SJCRH30 (cell line): ENCODE measurements at regions not wholly inside any gene's neighbourhood (a gene's known extent, or its start where the extent isn't known, plus 50 kb on each side); places are given as distances from the start of the nearest gene placed in this dataset.
"Not testable (repeated sequence)": the region's sequence is repeated elsewhere in the genome, so short reads cannot be mapped to it uniquely, and the experiment has no call there.

Experiments
- DNase-seq, 2 experiments: peaks; one replicate each; pipeline ENCODE4 v3.0.0-alpha.2; 2015 to 2020
- H3K27ac ChIP-seq: fragments of 250-450 bp; sonication (Bioruptor Pico); 2 replicates; pipeline ENCODE4 v1.5.1; 2020; ENCODE audit warnings: mild to moderate bottlenecking, moderate library complexity
- H3K27me3 ChIP-seq: fragments of 250-450 bp; sonication (Bioruptor Pico); 2 replicates; pipeline ENCODE4 v1.5.1; 2020; ENCODE audit warnings: mild to moderate bottlenecking, moderate library complexity
- H3K36me3 ChIP-seq: fragments of 250-450 bp; sonication (Bioruptor Pico); 2 replicates; pipeline ENCODE4 v1.5.1; 2020; ENCODE audit warnings: mild to moderate bottlenecking, moderate library complexity
- H3K4me1 ChIP-seq: fragments of 250-450 bp; sonication (Bioruptor Pico); 2 replicates; pipeline ENCODE4 v1.5.1; 2020; ENCODE audit warnings: mild to moderate bottlenecking, moderate library complexity
- H3K4me3 ChIP-seq: fragments of 250-450 bp; sonication (Bioruptor Pico); 2 replicates; pipeline ENCODE4 v1.5.1; 2020; ENCODE audit warnings: mild to moderate bottlenecking, moderate library complexity
- H3K9me3 ChIP-seq: fragments of 250-450 bp; sonication (Bioruptor Pico); replicated peaks from 2 replicates; pipeline ENCODE4 v1.5.1; 2020; ENCODE audit warnings: mild to moderate bottlenecking, moderate library complexity

- H3K9me3 ChIP-seq, H3K27ac ChIP-seq, H3K4me1 ChIP-seq, H3K4me3 ChIP-seq, DNase-seq, H3K27me3 ChIP-seq, H3K36me3 ChIP-seq: not testable (repeated sequence)
These were observed 293.1 kb upstream of the NOX3 start for GRCh38 chr6:155748778-155749177.

DNA sequence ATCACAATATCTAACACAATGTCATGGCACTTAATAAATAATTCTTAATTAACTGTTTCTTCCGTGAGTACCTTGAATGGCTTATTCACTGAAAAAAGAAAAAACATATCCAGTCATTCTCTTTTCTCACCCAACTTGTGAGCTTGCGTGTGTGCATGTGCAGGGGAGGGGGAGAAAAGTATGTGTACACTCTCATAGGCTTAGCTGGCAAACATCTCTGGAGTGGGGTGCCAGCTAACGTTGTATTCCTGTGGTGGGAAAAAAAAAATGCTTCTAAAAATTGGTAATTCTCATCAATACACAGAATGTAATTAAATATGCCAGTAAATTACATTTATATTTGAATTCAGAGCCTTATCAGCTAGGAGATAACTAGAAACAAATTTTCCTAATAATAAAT is 291.9 kb upstream of the NOX3 start:
- Histone ChIP-seq H3K27ac (no peak overlapping the region), H3K36me3 (no peaks in the 10 kb centered on the region), H3K4me1 (no peaks in the 10 kb centered on the region), H3K4me3 (no peak overlapping the region), H3K27me3 (no peaks in the 10 kb centered on the region), H3K9me3 (no peaks in the 10 kb centered on the region)
- DNase-seq: no peak

DNA sequence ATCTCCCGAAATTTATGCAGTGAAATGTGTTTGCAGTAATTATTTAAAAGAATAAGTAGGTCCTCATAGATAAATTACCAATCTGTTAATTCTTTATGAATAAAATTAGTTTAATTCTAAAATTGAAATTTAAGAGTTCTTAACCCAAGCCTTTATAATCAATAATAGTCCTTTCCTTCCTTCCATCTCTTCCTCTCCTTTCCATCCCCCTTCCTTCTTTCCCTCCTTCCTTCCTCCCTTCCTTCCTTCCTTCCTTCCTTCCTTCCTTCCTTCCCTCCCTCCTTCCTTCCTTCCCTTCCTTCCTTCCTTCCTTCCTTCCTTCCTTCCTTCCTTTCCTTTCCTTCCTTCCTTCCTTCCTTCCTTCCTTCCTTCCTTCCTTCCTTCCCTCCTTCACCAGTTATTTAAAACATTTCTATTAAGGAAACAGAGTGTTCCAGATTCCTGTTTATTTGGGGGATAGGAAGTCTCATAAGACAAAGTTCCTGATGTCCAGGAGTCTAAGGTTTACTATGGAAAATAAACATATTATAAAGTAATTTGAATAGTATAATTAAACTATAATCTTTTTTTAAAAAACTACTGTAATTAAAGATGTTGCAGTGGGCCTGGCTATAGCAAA is 285.3 kb upstream of the NOX3 start:
- Histone ChIP-seq H3K36me3 (no peaks in the 10 kb centered on the region), H3K4me1 (no peaks in the 10 kb centered on the region), H3K27ac (no peak overlapping the region), H3K9me3 (no peaks in the 10 kb centered on the region), H3K4me3 (no peak overlapping the region), H3K27me3 (no peaks in the 10 kb centered on the region)
- DNase-seq: no peak

DNA sequence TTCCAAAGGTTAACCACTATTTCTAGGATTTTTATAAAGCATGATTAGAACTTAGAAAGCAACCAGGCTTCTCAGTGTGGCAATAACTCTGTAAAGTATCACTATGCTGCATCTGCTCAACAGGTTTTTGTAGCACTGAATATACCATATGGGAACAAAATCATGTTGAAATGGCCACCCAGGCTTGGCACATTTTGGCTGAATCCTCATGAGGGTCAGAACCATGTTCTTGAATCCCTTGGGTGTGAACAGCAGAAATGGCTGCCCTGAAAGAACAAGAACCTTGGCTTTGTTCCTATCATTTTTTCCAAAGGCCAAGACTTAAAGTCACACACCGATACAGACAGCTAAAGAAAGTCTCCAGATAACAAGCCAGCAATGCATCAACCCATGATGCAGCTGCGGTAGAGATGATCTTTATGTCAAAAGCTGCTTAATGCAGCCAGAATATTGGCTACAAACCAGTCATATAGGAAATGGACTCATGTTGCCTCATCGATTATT is 283.0 kb upstream of the NOX3 start:
- H3K27ac ChIP-seq: no peak overlapping the region
- H3K4me1 ChIP-seq: no peaks in the 10 kb centered on the region
- H3K9me3 ChIP-seq: no peaks in the 10 kb centered on the region

GRCh38 chr6:155717374-155717773 is 261.7 kb upstream of the NOX3 start:
- no peaks in the 10 kb centered on the region for H3K36me3 ChIP-seq
- H3K4me1 ChIP-seq: no peaks in the 10 kb centered on the region
- no peak overlapping the region for H3K4me3 ChIP-seq
- no peak overlapping the region for H3K27ac ChIP-seq
- DNase-seq: no peak
- H3K27me3 ChIP-seq: peaks cover 4% of the 10 kb centered on the region; the same call in 1 of the 2 replicates
- H3K9me3 ChIP-seq: no peaks in the 10 kb centered on the region

More for the DNA sequence above, 283.0 kb upstream of the NOX3 start:
- Histone ChIP-seq H3K4me3 (no peak overlapping the region), H3K36me3 (no peaks in the 10 kb centered on the region), H3K27me3 (no peaks in the 10 kb centered on the region)
- no peak for DNase-seq

GRCh38 chr6:155710704-155711103 is 255.1 kb upstream of the NOX3 start:
- Histone ChIP-seq H3K9me3 (no peaks in the 10 kb centered on the region), H3K27ac (no peak overlapping the region), H3K4me1 (no peaks in the 10 kb centered on the region), H3K36me3 (no peaks in the 10 kb centered on the region), H3K27me3 (no peaks in the 10 kb centered on the region), H3K4me3 (no peak overlapping the region)
- DNase-seq: no peak

GRCh38 chr6:155709262-155709661 is 253.6 kb upstream of the NOX3 start:
- Histone ChIP-seq H3K4me1 (no peaks in the 10 kb centered on the region), H3K27ac (no peak overlapping the region), H3K36me3 (no peaks in the 10 kb centered on the region), H3K9me3 (no peaks in the 10 kb centered on the region), H3K4me3 (no peak overlapping the region), H3K27me3 (no peaks in the 10 kb centered on the region)
- DNase-seq: no peak

DNA sequence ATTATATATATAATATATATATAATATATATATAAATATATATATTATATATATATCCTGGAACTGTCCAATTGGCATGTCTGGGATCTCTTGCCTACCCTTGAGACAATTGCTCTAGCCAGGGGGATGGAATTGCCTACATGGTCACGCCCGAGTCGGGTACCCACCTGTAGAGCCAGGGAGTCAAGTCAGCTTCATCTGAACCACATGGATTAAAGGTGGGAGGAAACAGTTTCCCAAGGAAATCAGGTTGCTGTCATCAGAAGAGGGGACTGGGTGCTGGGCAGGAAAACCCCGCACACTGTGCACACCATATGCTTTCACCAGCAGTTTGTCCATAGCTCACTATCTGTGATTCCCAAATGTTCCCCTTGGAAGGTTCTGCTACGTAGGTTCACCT is 252.5 kb upstream of the NOX3 start:
- Histone ChIP-seq H3K4me1 (no peaks in the 10 kb centered on the region), H3K4me3 (no peak overlapping the region), H3K9me3 (no peaks in the 10 kb centered on the region), H3K27me3 (no peaks in the 10 kb centered on the region), H3K27ac (no peak overlapping the region), H3K36me3 (no peaks in the 10 kb centered on the region)
- DNase-seq: no peak

DNA sequence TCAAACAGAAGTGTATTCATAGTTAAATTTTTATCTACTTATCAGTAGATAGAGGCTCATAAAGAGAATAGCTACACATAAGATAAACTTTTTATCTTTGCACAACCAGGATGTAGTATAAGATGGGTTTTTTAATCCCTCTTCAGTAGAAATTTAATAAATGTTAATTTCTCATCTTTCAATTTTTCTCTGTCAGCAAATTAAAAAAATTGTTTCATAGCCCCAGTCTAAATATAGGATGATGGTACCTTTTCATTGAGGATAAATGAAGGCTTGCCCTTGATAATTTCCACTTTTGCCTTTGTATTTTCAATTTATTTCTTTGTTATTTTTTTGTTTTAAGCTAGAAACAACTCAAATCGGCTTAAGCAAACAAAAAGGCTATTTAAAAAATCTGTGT is 251.2 kb upstream of the NOX3 start:
- no peaks in the 10 kb centered on the region for H3K27me3 ChIP-seq
- no peak overlapping the region for H3K27ac ChIP-seq
- no peaks in the 10 kb centered on the region for H3K36me3 ChIP-seq
- no peak overlapping the region for H3K4me3 ChIP-seq
- H3K9me3 ChIP-seq: no peaks in the 10 kb centered on the region
- no peak for DNase-seq
- no peaks in the 10 kb centered on the region for H3K4me1 ChIP-seq

DNA sequence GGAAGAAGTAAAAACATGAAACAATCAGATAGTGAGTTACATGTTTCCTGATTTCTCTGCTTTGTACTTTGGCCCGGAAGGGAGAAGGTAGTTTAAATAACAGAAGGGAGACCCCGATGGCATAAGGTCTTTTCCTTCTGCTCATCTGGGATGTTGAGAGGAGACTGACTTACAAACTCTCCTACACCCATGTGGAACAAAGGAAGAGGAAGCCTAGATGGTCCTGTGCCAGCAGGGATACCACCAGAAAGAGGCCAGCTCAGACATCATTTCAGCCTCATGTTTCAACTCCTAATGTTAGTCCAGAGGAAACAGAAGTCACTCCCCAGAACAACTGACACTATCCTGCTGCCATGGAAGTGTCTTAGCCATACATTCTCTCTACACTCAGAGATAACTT is 250.7 kb upstream of the NOX3 start:
- Histone ChIP-seq H3K9me3 (no peaks in the 10 kb centered on the region), H3K36me3 (no peaks in the 10 kb centered on the region), H3K4me3 (no peak overlapping the region), H3K27me3 (no peaks in the 10 kb centered on the region), H3K27ac (no peak overlapping the region), H3K4me1 (no peaks in the 10 kb centered on the region)
- DNase-seq: peak in 1 of 2 experiments; percentile 6

DNA sequence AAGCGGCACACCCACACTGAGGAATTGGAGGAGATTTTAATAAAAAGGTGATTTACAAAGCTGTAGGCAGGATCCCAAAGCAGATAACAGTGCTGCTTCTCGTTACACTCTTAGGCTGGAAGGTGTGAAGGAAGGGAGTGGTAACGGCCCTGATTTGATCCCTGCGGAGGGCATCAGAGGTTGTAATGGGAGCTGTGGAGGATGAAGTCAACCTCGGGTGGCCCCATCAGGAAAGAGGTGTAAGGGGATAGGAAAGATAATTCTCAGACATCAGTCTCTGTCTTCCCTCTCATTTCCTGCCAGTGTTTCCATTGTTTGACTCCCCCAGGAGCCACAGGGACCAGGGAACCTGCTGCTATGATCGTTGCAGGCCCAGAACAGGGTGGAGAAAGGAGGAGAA is 245.7 kb upstream of the NOX3 start:
- DNase-seq: no peak
- Histone ChIP-seq H3K27ac (no peak overlapping the region), H3K9me3 (no peaks in the 10 kb centered on the region), H3K4me3 (no peak overlapping the region), H3K27me3 (no peaks in the 10 kb centered on the region), H3K4me1 (no peaks in the 10 kb centered on the region), H3K36me3 (no peaks in the 10 kb centered on the region)

DNA sequence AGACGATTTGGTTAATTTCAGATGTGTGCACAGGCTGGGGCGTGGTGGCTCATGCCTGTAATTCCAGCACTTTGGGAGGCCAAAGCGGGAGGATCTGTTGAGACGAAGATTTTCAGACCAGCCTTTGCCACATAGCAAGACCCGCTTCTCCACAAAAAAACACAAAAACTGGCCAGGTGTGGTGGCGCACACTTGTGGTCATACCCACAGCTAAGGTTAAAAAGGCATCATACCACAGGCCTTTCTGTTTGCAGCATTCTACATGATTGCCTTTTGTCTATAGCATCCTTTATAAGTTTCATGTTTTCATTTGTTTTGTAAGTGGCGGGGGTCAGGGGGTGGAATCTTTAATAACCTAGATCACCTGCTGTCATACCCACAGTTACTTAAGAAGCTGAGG is 239.9 kb upstream of the NOX3 start:
- Histone ChIP-seq H3K9me3 (no peaks in the 10 kb centered on the region), H3K36me3 (no peaks in the 10 kb centered on the region), H3K27ac (no peak overlapping the region), H3K27me3 (no peaks in the 10 kb centered on the region), H3K4me1 (no peaks in the 10 kb centered on the region), H3K4me3 (no peak overlapping the region)
- DNase-seq: no peak

GRCh38 chr6:155694419-155694790 is 238.8 kb upstream of the NOX3 start:
- H3K4me3 ChIP-seq: no peak overlapping the region
- H3K27ac ChIP-seq: no peak overlapping the region
- H3K36me3 ChIP-seq: no peaks in the 10 kb centered on the region
- no peaks in the 10 kb centered on the region for H3K9me3 ChIP-seq
- no peaks in the 10 kb centered on the region for H3K27me3 ChIP-seq
- no peaks in the 10 kb centered on the region for H3K4me1 ChIP-seq
- DNase-seq: no peak

DNA sequence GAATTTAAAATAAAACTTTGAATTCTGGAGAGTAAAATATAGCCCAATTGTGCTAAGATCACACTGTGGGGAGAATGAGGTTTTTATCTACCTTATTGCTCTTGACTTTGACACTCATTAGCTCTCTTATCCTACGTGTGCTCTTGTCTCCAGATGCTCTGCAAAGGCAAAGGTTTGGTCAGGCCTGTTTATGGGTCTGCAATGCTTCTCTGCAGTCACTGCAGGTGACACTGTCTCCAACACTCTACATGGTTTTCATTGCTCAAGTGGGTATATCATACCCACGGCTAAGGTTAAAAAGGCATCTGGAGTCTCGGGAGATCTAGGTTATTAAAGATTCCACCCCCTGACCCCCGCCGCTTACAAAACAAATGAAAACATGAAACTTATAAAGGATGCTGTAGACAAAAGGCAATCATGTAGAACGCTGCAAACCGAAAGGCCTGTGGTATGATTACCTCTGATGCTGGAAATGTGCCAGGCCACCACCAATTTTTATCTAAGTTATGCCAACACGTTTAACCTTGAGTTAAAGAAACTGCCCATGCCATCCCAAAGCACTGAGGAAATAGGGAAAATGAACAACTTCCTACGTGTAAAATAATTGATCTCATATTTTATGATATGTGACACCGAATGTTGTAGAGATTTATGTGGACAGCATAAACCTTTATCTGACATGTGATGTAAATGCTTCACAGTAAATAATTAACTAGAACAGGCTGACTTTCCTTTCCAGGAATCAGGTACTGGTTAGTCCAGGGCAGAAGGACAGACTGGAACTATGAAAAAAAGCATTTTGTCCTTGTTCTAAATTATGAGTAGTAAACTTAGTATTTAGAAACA is 238.2 kb upstream of the NOX3 start:
- H3K27me3 ChIP-seq: no peaks in the 10 kb centered on the region
- H3K27ac ChIP-seq: no peak overlapping the region
- no peaks in the 10 kb centered on the region for H3K9me3 ChIP-seq
- DNase-seq: no peak
- H3K4me1 ChIP-seq: no peaks in the 10 kb centered on the region
- no peak overlapping the region for H3K4me3 ChIP-seq
- no peaks in the 10 kb centered on the region for H3K36me3 ChIP-seq

DNA sequence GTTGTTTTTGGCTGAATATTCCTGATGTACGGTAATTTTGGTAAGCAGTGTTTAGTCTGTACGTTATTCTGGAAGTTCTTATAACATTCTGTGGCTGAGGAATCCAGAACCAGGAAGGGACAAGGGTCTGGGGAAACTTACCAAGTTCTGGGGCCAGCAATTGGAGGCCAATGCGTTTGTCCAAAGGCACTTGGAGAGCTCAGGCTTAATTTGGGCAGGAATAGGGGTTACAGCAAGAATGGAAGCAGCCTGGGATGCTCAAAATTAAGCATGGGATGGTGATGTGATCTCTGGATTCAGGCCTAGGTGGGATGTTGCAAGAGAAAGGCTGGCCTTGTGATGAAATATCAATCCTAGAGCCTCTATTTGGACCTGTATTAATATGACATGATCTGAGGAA is 235.2 kb upstream of the NOX3 start:
- DNase-seq: no peak
- peaks cover 8% of the 10 kb centered on the region; the same call in 1 of the 2 replicates for H3K27me3 ChIP-seq
- H3K9me3 ChIP-seq: no peaks in the 10 kb centered on the region
- no peaks in the 10 kb centered on the region for H3K36me3 ChIP-seq
- no peaks in the 10 kb centered on the region for H3K4me1 ChIP-seq
- no peak overlapping the region for H3K27ac ChIP-seq
- H3K4me3 ChIP-seq: no peak overlapping the region

DNA sequence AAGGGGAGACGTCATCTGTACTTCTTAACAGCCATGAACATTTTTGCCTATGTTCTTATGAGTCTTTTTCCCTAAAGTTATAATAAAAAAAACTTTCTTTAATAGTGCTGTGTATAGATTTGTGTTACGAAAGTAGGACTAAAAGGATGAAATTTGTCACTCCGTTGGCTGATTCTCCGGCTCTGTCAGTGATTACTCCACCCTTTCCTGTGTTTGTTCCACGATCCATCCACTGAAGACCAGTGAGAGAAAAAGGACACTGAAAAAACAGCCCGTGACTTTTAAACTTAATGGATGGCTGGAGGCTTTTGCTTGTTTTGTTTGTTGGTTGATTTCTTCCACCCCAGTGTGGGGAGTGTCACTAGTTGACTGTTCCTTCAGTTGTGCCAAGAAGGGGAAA is 232.0 kb upstream of the NOX3 start:
- H3K36me3 ChIP-seq: no peaks in the 10 kb centered on the region

More for the DNA sequence above, 232.0 kb upstream of the NOX3 start:
- peaks cover 11% of the 10 kb centered on the region; the same call in 1 of the 2 replicates for H3K27me3 ChIP-seq
- H3K4me3 ChIP-seq: no peak overlapping the region
- H3K9me3 ChIP-seq: no peaks in the 10 kb centered on the region
- no peak for DNase-seq
- no peak overlapping the region for H3K27ac ChIP-seq
- H3K4me1 ChIP-seq: no peaks in the 10 kb centered on the region
